ENCODE measurements at regions not wholly inside any gene's neighbourhood (a gene's known extent, or its start where the extent isn't known, plus 50 kb on each side); places are given as distances from the start of the nearest gene placed in this dataset.

GRCh38 chr6:104321301-104321700, 538.4 kb downstream of the HACE1 start:
- no peak for DNase-seq (ENCODE audit: low spot score)

GRCh38 chr6:104320896-104321295, 538.8 kb downstream of the HACE1 start:
- DNase-seq (ENCODE audit: low spot score), result no peak

- DNase-seq (ENCODE audit: low spot score), result no peak
Observed at GRCh38 chr6:104312851-104313250, 546.9 kb downstream of the HACE1 start.

- no peak for DNase-seq (ENCODE audit: low spot score)
Observed at GRCh38 chr6:104306211-104306610, 553.5 kb downstream of the HACE1 start.

- no peak for DNase-seq (ENCODE audit: low spot score)
Observed at GRCh38 chr6:104305206-104305605, 554.5 kb downstream of the HACE1 start.

GRCh38 chr6:104301951-104302350, 557.8 kb downstream of the HACE1 start:
- no peak for DNase-seq (ENCODE audit: low spot score)

- DNase-seq (ENCODE audit: low spot score), result no peak
Observed at GRCh38 chr6:104286641-104287040, 573.1 kb downstream of the HACE1 start.

- no peak for DNase-seq (ENCODE audit: low spot score)
Observed at GRCh38 chr6:104284872-104285271, 574.8 kb downstream of the HACE1 start.

- no peak for DNase-seq (ENCODE audit: low spot score)
Observed at GRCh38 chr6:104282581-104282980, 577.1 kb downstream of the HACE1 start.

- no peak for DNase-seq (ENCODE audit: low spot score)
Observed at GRCh38 chr6:104281370-104281769, 578.3 kb downstream of the HACE1 start.

GRCh38 chr6:104268389-104268788, 591.3 kb downstream of the HACE1 start:
- DNase-seq (ENCODE audit: low spot score), result no peak

GRCh38 chr6:104266922-104267321, 592.8 kb downstream of the HACE1 start:
- no peak for DNase-seq (ENCODE audit: low spot score)

GRCh38 chr6:104256646-104257045, 603.1 kb downstream of the HACE1 start:
- DNase-seq (ENCODE audit: low spot score), result no peak

GRCh38 chr6:104253236-104253635, 606.5 kb downstream of the HACE1 start:
- DNase-seq (ENCODE audit: low spot score), result no peak

GRCh38 chr6:104252276-104252675, 607.4 kb downstream of the HACE1 start:
- DNase-seq (ENCODE audit: low spot score), result no peak

GRCh38 chr6:104251651-104252050, 608.1 kb downstream of the HACE1 start:
- DNase-seq (ENCODE audit: low spot score), result no peak

- DNase-seq (ENCODE audit: low spot score), result no peak
Observed at GRCh38 chr6:104240865-104241264, 618.9 kb downstream of the HACE1 start.

GRCh38 chr6:104239971-104240370, 619.7 kb downstream of the HACE1 start:
- no peak for DNase-seq (ENCODE audit: low spot score)

GRCh38 chr6:104229057-104229456, 630.7 kb downstream of the HACE1 start:
- no peak for DNase-seq (ENCODE audit: low spot score)

GRCh38 chr6:104227508-104227907, 632.2 kb downstream of the HACE1 start:
- DNase-seq (ENCODE audit: low spot score), result no peak

- DNase-seq (ENCODE audit: low spot score), result no peak
Observed at GRCh38 chr6:104226790-104227446, 632.8 kb downstream of the HACE1 start.

GRCh38 chr6:104218116-104218515, 641.6 kb downstream of the HACE1 start:
- DNase-seq (ENCODE audit: low spot score), result no peak

GRCh38 chr6:104214901-104215300, 644.8 kb downstream of the HACE1 start:
- DNase-seq (ENCODE audit: low spot score), result no peak

GRCh38 chr6:104212977-104213668, 646.6 kb downstream of the HACE1 start:
- no peak for DNase-seq (ENCODE audit: low spot score)
